DMS79 treated with DMSO at 0.1 percent for 48 hours (cell line): ENCODE measurements at regions not wholly inside any gene's neighbourhood (a gene's known extent, or its start where the extent isn't known, plus 50 kb on each side); places are given as distances from the start of the nearest gene placed in this dataset.

Source experiments
- DNase-seq: peaks from one replicate; lab custom pipeline; 2025; lab: John Stamatoyannopoulos, UW

DNA sequence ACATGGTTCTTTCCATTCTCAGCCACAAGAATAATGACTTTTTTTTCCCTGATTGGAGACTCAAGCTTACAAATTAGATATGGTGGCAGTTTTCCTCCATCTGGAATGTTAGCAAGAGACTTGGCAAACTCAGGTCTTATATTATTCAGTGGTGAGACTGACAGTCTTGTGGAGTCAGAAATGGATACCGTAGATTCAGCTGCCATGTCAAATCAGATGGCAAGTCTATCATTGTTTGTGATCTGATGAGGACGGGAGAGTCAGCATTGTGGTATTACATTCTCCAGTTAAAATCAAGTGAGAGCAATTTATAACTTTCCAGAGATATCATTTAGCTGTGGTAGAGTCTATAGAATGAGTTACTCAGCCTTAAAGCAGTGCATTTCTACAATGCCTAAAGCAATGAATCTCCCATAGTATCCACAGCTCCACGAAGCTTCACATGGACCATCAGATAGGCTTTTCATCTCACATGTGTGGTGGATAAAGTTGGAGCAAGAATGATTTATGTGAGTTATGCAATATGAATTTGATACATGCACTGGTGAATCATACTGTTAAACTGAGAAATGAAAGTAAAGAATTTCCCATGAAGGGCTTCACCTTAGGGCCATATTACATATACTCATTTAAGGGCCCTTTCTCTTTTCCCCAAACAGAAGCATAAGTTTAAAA, 430.6 kb downstream of the ZNF608 start:
- no peak for DNase-seq

- DNase-seq: no peak
Measured at GRCh38 chr5:124310453-124310852, 436.0 kb downstream of the ZNF608 start.

- no peak for DNase-seq
Measured at GRCh38 chr5:124309241-124309980, 437.0 kb downstream of the ZNF608 start.

DNA sequence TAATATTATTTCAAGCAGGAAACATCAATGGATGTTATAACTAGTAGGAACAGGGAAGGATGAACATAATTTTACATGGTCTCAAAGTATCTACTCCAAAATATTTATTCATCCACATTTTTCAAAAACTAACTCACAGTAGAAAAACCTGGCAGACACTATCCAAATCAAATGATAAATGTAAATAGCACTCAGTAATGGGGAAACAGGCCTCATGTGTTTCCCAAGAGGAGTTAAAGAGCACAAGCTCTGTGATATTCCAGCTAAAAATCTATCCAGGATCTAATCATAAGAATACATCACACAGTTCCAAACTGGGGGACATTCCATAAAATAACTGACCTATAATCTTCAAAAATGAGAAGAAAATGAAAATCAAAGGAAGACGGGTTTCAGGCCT, 443.1 kb downstream of the ZNF608 start:
- no peak for DNase-seq

- DNase-seq: no peak
Measured at GRCh38 chr5:124302533-124302932, 443.9 kb downstream of the ZNF608 start.

DNA sequence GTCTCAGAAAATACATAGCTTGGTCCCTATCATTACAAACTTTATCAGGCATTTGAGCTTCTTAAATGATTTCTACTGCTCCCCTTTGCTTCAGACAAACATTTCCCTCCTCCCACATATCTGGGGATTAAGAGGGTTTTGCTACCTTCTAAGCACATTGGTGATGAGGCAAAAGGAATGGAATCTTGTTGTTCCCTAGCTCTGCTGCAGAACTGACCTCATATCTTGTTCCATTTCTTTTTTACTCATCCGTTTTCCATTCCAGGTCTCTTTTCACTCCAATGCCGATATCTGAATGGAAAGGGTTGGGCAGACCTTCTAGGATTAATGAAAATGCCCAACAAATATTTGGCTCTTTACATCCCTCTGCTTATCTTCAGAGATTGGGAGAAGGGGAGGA, 444.6 kb downstream of the ZNF608 start:
- DNase-seq: no peak

DNA sequence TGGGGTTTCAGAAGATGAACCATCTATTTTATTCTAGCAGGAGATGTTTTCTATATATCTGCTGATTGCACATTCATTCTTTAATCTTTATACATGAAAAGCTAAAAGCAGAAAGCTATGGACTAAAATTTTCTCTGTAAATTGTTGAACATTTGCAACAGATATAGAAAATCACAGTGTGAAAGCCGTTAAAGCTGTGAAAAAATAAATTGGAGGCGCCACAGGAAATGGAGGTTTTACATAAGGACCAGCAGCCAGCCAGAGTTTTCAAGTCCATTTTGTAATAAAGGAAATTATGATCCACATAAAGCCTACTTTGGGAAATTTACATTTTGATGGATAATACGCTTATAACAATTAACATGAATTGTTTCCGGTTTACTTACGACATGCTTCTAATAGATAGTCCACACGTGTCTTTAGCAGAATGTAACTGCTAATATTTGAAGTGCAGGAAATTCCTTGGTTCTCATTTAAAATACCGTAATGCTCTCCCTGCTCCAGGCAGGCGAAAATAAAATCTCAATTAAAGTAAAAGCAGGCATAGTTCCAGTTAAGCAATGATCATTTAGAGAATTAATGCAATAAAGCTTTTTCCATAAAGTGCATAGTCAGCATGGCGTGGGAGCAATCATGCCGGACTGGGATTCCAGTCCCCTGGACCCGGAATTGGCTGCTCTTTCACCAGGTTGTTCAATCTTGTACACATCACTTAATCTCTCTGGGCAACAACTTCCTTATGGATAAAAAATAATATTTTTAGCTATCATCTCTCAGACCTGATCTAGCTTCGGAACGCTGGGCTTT, 445.4 kb downstream of the ZNF608 start:
- DNase-seq: no peak

DNA sequence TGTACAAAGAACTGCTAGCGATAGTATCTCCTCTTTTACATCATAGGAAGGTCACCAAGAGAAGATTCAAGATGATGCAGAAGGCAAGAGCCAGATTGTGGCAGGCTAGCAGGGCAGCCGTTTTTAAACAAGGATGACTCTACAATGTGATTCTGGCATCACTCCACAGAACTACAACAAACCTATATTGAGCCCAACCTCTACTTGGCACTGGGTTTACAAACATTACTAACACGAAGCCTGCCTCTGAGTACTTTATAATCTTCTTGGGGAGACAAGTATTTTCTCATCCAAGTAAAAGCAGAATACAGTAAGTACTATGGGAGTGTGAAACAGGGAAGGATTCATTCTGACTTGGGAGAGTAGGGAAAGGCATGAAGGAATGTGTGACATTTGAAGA, 448.6 kb downstream of the ZNF608 start:
- DNase-seq: no peak

GRCh38 chr5:124292322-124292855, 454.1 kb downstream of the ZNF608 start:
- DNase-seq: no peak

- peak; percentile 78 for DNase-seq
Measured at GRCh38 chr5:124289641-124290311, 456.7 kb downstream of the ZNF608 start.

DNA sequence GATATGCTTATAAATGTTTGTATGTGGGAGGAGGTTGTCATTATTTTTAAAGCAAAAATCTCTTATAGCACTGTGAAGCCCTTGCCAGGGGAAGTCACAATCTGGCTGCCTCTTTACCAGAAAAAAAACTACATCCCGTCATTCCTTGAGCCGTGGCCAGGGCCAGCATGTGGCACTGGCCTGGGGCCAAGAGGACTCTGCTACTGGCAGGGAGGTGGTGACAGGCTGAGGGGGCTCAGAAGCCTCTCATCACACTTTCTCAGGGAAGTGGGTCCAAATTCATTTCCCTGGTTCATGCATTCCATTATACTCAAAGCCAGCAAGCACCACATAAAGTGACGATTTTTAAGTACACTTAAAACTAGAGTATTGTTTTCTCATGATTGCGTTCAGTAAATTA, 457.3 kb downstream of the ZNF608 start:
- peak; percentile 79 for DNase-seq

DNA sequence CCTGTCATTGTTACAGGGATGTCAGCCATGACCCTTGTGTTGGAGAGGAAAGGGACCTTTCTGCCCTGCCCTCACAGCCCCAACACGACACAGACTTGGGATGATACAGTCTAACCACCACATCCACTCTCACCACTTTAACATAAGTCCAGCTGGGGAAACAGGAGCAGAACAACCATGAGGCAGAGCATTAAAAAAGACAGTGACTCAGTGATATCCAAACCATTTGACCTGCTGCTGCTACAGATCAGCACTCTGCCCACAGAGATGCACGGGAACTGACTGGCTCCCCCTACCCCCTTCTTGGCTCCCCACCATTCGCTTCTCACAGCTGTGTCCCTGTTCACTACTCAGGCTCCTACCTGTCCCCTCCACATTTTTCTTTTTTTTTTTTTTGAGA, 458.6 kb downstream of the ZNF608 start:
- DNase-seq: no peak

DNA sequence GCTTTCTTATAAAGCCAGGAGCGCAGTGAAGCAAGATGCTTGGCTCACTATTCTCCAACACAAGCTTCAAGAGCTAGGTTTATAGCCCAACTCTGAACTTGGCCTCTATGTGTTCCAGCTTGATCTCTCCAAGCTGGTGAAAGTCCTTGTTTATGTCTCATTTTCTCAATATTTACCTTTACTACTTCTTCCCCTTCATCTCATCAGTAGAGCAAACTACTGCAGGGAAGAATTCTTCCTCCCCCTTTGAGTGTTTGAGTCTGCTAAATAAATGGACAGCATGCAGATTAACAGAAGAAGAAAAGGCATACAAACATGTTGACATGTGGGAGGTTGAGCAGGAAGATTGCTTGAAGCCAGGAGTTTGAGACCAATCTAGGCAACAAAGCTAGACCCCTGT, 460.7 kb downstream of the ZNF608 start:
- no peak for DNase-seq

- DNase-seq: peak; percentile 21
Measured at GRCh38 chr5:124285071-124285470, 461.4 kb downstream of the ZNF608 start.

GRCh38 chr5:124283031-124283430, 463.4 kb downstream of the ZNF608 start:
- DNase-seq: no peak

DNA sequence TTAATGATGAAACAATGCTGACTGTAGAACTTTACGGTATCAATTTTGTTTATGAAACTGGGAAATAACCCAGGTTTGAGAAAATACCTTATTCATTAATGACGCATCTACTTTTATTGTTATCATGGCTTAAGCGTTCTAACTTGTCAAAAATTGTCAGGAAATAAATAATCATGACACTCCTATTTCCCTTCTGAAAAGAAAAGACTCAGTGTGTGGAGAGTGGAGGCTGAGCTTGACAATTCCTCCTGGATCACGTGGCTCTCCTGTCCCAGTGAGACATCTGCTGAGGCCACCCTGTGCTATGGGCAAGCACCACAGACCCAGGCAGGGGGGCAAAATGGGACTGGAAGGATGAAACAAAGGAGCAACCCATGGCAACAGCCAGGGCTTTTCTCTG, 466.4 kb downstream of the ZNF608 start:
- no peak for DNase-seq

DNA sequence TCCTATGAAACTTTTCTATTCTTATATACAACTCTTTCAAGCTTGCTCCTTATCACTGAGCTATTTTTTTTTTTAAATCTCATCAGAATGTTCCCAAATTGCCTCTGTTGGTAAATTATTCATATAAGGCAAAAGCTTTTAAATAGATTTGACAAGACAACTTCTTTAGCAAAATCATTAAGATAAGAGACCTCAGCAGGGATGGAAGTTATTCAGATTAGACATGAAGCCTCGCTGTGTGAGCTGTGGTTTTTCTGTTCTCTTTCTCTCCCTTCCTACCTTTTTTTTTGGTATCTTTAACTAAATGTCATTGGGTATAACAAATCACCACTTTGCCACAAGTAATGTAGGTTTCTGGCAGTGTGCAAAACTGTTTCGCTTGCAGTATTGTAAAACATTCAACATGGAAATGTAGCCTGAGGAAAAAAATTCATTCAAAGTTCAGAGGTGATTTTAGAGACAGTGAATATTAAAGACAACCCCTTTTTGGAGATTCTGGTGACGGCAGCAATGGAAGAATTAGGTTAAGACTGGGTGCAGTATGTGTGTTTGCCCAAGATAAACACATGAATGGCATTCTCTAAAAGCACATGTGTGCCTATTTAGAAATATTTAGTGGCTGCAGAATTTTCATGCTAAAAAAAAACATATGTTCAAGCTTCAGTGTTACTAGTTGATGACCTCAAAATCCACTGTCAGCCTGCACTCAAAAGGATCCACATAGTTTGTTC, 467.1 kb downstream of the ZNF608 start:
- no peak for DNase-seq

- no peak for DNase-seq
Measured at GRCh38 chr5:124278636-124279035, 467.8 kb downstream of the ZNF608 start.

DNA sequence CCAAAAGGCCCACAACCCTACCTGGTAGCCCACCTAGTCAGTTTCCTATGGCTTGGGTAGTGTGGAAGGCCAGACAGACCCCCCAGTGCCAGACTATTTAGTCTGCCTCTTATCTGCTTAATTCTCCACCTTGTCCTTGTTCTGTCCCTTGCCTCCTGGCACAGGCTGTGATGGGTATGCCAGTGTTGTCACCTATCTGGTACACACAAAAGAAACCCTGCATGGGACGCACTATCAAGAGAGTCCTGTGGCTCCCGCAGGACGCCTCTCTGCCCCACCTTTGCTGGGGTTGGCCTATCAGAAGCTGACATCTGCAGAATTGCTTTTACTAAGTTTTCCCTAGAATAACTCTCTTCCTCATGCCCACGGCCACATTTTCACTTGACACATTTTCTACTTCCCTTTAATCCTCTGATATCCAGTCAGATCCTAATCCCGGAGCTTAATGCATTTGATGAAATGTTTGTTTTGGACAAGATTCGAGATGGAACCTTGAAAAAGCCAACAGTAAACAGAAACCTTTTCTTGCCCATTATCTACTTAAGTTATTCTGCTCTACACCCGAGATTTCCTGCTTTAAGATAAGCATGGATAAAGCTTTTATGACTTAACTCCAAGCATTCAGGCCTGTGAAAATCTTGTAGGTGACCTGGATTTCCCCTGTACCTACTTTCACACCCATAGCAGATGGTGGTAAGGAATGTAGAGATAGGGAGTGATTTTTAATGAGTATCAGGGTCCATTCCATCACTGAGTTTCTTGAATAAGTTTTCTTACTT, 468.5 kb downstream of the ZNF608 start:
- DNase-seq: no peak

DNA sequence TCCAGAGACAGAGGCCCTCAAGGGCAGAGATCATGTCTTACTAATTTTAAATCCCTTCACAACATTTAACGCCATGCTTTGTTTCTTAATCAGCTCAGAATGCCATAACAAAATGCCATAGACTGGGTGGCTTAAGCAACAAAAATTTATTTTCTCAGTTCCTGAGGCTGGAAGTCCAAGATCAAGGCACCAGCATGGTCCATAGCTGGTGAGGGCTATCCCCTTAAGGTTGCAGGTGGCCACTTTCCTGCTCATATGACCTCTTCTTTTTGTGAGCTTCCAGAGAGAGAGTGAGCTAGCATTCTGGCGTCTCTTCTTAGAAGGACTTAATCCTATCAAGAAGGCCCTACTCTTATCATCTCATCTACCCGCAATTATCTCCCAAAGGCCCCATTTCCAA, 470.3 kb downstream of the ZNF608 start:
- DNase-seq: no peak

GRCh38 chr5:124274949-124275348, 471.5 kb downstream of the ZNF608 start:
- DNase-seq: peak; percentile 14
